Mesendoderm (in vitro differentiated cells): ENCODE measurements at regions not wholly inside any gene's neighbourhood (a gene's known extent, or its start where the extent isn't known, plus 50 kb on each side); places are given as distances from the start of the nearest gene placed in this dataset.

Experiments
- DNase-seq: peaks from one replicate; pipeline ENCODE4 v3.0.0; 2013
- H2AK5ac ChIP-seq: 2 replicates; pipeline ENCODE4 v1.6.1; 2013; ENCODE audit warnings: low read length, inconsistent platforms
- H2BK120ac ChIP-seq: 2 replicates; pipeline ENCODE4 v1.6.1; 2013; ENCODE audit warnings: low read depth, mild to moderate bottlenecking, low read length, moderate library complexity, mixed read lengths
- H2BK15ac ChIP-seq: replicated peaks from 2 replicates; pipeline ENCODE4 v1.6.1; 2013; ENCODE audit warnings: low read depth, mild to moderate bottlenecking, moderate library complexity
- H2BK5ac ChIP-seq: 2 replicates; pipeline ENCODE4 v1.6.1; 2013; ENCODE audit warnings: low read length, inconsistent platforms
- H3K18ac ChIP-seq: 2 replicates; pipeline ENCODE4 v1.6.1; 2013; ENCODE audit warnings: mild to moderate bottlenecking, low read length, mixed read lengths
- H3K23ac ChIP-seq: one replicate; pipeline ENCODE4 v1.6.1; 2013; ENCODE audit warnings: low read length
- H3K27ac ChIP-seq: 2 replicates; pipeline ENCODE4 v1.5.1; 2013; ENCODE audit warnings: low read depth, mild to moderate bottlenecking, inconsistent platforms, low read length, moderate library complexity
- H3K27me3 ChIP-seq: 2 replicates; pipeline ENCODE4 v1.6.1; 2013; ENCODE audit warnings: low read length, control low read depth, mild to moderate bottlenecking, inconsistent platforms; ENCODE audit not compliant: insufficient read depth, poor library complexity
- H3K36me3 ChIP-seq: 2 replicates; pipeline ENCODE4 v1.6.1; 2013; ENCODE audit warnings: low read length, inconsistent platforms; ENCODE audit not compliant: control insufficient read depth, insufficient read depth
- H3K4ac ChIP-seq: one replicate; pipeline ENCODE4 v1.6.1; 2013; ENCODE audit warnings: low read depth, mild to moderate bottlenecking, low read length, moderate library complexity
- H3K4me1 ChIP-seq: 2 replicates; pipeline ENCODE4 v1.6.1; 2013; ENCODE audit warnings: low read depth, low read length, inconsistent platforms; ENCODE audit not compliant: control insufficient read depth
- H3K4me2 ChIP-seq: 2 replicates; pipeline ENCODE4 v1.6.1; 2013; ENCODE audit warnings: low read length
- H3K4me3 ChIP-seq: 2 replicates; pipeline ENCODE4 v1.5.1; 2013; ENCODE audit warnings: mild to moderate bottlenecking, low read length
- H3K56ac ChIP-seq: one replicate; pipeline ENCODE4 v1.6.1; 2013; ENCODE audit warnings: low read length
- H3K79me1 ChIP-seq: 2 replicates; pipeline ENCODE4 v1.6.1; 2013; ENCODE audit warnings: low read length, inconsistent platforms
- H3K79me2 ChIP-seq: 2 replicates; pipeline ENCODE4 v1.6.1; 2013; ENCODE audit warnings: mild to moderate bottlenecking, low read length; ENCODE audit not compliant: control insufficient read depth, insufficient read depth
- H3K9ac ChIP-seq: 2 replicates; pipeline ENCODE4 v1.6.1; 2013; ENCODE audit warnings: low read length, inconsistent platforms
- H4K5ac ChIP-seq: one replicate; pipeline ENCODE4 v1.6.1; 2013; ENCODE audit warnings: low read length
- H4K8ac ChIP-seq: one replicate; pipeline ENCODE4 v1.6.1; 2013; ENCODE audit warnings: low read depth, mild to moderate bottlenecking, control low read depth, low read length, moderate library complexity
- whole genome bisulfite sequencing: extraction: QIAGEN DNeasy Blood & Tissue Kit; methylation state at CpG from one replicate; pipeline ENCODE4 v1.1.7; 2013; ENCODE audit warnings: low lambda C conversion rate, missing lambda C conversion rate; ENCODE audit not compliant: insufficient coverage; ENCODE audit errors: extremely low coverage; 5-methylcytosine and 5-hydroxymethylcytosine counted together

DNA sequence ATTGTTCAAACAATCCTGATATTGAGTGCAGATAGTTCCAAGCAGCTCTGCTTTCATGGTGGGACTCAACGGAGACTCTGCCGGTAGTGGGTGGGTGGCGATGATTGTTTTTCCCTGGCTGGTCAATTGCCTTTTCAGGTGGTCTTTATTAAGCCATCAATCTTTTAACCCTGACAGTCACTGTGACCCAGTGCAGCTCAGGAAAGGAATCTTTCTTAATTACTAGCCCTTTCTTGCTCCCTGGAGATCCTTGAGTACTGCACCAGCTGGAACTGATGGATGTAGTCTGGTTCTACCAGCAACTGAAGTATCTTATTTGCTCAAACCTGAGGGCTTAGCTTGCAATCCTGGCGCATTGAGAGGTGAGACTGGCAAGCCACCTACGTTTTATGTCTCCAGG lies 196.4 kb downstream of the PLPP3 start:
- H3K27ac ChIP-seq: no peak overlapping the region
- no peak overlapping the region for H3K4me2 ChIP-seq
- H3K79me2 ChIP-seq: no peaks in the 10 kb centered on the region
- H3K79me1 ChIP-seq: no peaks in the 10 kb centered on the region
- H2BK120ac ChIP-seq: no peak overlapping the region
- H3K4ac ChIP-seq: no peak overlapping the region
- no CpG with 5 or more reads among the region's 5 CpGs for WGBS
- no peak overlapping the region for H3K56ac ChIP-seq
- H4K5ac ChIP-seq: no peak overlapping the region
- no peak overlapping the region for H4K8ac ChIP-seq
- no peak overlapping the region for H3K18ac ChIP-seq
- no peaks in the 10 kb centered on the region for H3K4me1 ChIP-seq
- no peak overlapping the region for H3K23ac ChIP-seq
- peaks cover 2% of the 10 kb centered on the region for H3K27me3 ChIP-seq
- H3K4me3 ChIP-seq: no peak overlapping the region
- H2BK5ac ChIP-seq: no peak overlapping the region
- DNase-seq: no peak
- no peak overlapping the region for H3K9ac ChIP-seq
- no peaks in the 10 kb centered on the region for H3K36me3 ChIP-seq
- no peak overlapping the region for H2BK15ac ChIP-seq
- H2AK5ac ChIP-seq: no peak overlapping the region

DNA sequence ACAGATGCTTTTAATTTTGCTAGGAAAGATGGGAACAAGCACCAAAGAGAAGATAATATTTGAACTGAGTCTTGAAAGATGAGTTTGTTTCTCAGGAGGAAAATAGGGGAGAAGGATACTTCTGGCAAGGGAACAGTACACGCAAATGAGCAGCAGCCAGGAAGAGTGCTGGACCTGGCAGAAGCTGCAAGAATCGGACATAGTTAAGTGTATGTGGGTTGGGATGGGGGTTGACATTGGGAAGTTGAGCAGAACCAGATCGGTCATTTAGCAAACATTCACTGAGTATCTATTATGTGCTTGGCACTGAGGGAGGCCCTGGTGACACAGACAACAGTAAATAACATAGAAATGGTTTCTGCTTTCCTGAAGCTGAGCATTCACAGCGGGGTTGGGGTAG lies 198.8 kb downstream of the PLPP3 start:
- Histone ChIP-seq H3K9ac (no peak overlapping the region), H3K4me2 (no peak overlapping the region), H3K36me3 (no peaks in the 10 kb centered on the region), H3K27me3 (no peaks in the 10 kb centered on the region), H3K18ac (no peak overlapping the region), H3K79me1 (no peaks in the 10 kb centered on the region), H4K5ac (no peak overlapping the region), H4K8ac (no peak overlapping the region), H3K4me3 (no peak overlapping the region), H3K23ac (no peak overlapping the region), H2BK15ac (no peak overlapping the region), H3K4ac (no peak overlapping the region), H2BK120ac (no peak overlapping the region), H2AK5ac (no peak overlapping the region), H3K79me2 (no peaks in the 10 kb centered on the region), H2BK5ac (no peak overlapping the region), H3K56ac (no peak overlapping the region), H3K27ac (no peak overlapping the region), H3K4me1 (no peaks in the 10 kb centered on the region)
- no CpG with 5 or more reads among the region's 4 CpGs for WGBS
- DNase-seq: no peak

DNA sequence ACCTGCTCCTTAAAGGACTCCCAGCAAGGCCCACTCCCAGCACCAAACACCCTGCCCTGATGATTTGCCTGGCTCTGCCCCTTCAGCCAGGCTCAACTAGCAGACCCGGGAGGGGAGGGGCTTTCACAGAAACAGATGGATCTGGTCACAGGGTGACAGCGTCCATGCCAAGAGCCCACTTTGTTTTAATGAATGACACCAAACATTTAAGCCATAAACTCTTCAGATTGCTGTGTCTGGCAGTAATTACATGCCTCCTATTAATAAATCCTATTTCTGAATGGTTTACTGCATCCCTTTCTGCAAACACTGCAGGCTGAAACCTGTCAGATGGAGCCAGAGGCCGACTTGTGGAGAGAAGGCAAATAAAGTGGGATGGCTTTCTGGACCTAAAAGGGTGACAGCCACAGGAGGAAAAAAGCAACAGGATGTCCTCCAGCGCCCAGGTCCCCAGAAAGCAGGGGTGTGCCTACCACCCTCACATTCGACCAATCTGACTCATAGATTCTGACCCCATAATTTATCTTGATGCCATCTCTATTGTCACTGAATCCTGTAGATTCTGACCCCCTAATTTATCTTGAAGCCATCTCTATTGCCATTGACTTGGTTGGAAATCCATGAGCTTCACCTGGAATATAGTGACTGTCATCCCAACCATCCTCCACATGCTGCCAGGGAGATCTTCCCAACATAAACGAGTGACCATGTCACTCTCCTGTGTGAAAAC lies 200.9 kb downstream of the PLPP3 start:
- no CpG with 5 or more reads among the region's 6 CpGs for WGBS
- Histone ChIP-seq H3K36me3 (no peaks in the 10 kb centered on the region), H3K79me1 (no peaks in the 10 kb centered on the region), H3K4me3 (no peak overlapping the region), H4K5ac (no peak overlapping the region), H3K4ac (no peak overlapping the region), H3K4me2 (no peak overlapping the region), H3K27me3 (no peaks in the 10 kb centered on the region), H3K79me2 (no peaks in the 10 kb centered on the region), H2BK120ac (no peak overlapping the region), H3K56ac (no peak overlapping the region), H3K9ac (no peak overlapping the region), H3K27ac (no peak overlapping the region), H2BK15ac (no peak overlapping the region), H3K4me1 (no peaks in the 10 kb centered on the region), H3K18ac (no peak overlapping the region), H2BK5ac (no peak overlapping the region), H3K23ac (no peak overlapping the region), H4K8ac (no peak overlapping the region), H2AK5ac (no peak overlapping the region)
- no peak for DNase-seq

DNA sequence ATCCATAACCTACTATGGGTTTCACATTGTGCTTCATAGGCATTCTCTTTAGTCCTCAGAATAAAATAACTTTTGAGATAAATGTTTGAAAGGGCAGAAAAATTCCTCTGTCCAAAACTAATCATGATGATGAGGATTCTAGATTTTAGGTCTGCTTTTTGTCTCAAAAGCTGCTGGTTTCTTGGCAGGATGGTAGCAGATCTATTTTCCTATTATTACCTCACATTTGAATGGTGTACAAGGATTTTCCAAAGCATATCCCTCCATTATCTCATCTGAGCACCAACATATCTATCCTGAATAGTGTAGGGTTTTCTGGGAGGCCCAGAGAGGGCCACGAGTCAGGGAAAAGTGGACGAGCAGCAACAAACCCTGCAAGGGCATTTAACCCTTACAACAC lies 201.9 kb downstream of the PLPP3 start:
- DNase-seq: no peak
- no peak overlapping the region for H3K18ac ChIP-seq
- no peak overlapping the region for H2BK15ac ChIP-seq
- no peak overlapping the region for H4K5ac ChIP-seq
- H3K27me3 ChIP-seq: no peaks in the 10 kb centered on the region
- H3K56ac ChIP-seq: no peak overlapping the region
- no peak overlapping the region for H4K8ac ChIP-seq
- no peak overlapping the region for H3K27ac ChIP-seq
- H3K79me1 ChIP-seq: no peaks in the 10 kb centered on the region
- H3K36me3 ChIP-seq: no peaks in the 10 kb centered on the region
- WGBS: no CpG with 5 or more reads among the region's 2 CpGs
- H2AK5ac ChIP-seq: no peak overlapping the region
- no peak overlapping the region for H2BK5ac ChIP-seq
- no peak overlapping the region for H3K4ac ChIP-seq
- no peak overlapping the region for H2BK120ac ChIP-seq
- no peak overlapping the region for H3K4me2 ChIP-seq
- H3K4me3 ChIP-seq: no peak overlapping the region
- H3K79me2 ChIP-seq: no peaks in the 10 kb centered on the region
- no peak overlapping the region for H3K9ac ChIP-seq
- H3K23ac ChIP-seq: no peak overlapping the region
- H3K4me1 ChIP-seq: no peaks in the 10 kb centered on the region

DNA sequence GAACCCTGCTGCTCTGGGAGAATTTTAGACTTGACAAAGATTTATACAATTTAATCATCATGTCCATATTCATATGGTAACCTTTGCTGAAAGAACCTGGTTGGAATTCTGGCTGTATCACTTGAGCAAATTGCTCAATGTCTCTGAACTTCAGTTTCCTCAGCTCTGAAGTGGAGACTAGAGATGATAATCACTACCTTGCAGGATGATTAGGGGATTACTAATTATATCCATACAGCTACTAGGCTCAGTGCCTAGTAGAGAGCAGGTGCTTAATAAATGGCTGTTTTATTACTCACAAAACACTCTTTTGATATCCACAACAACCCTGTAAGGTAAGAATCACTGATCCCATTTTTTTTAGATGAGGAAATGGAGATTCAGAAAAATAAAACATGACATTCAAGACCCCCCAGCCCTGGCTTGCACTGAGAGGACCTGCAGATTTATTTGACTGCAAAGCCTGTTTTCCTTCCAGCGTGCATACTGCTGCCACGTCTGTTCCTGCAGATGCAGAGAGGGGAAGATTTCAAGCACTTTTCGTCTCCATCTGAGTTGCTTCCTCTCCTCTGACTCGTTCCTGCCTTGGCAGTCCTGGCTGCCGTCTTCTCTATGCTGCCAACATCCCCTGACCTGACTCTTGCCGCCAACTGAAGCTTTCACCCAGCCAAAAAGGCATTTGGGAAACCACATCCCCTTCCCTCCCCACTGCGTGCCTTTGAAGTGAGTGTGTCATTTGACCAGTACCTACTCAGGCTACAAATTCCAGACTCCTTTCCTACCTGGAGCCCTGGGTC lies 203.0 kb downstream of the PLPP3 start:
- Histone ChIP-seq H3K56ac (no peak overlapping the region), H3K4me1 (no peaks in the 10 kb centered on the region), H3K4me3 (no peak overlapping the region), H3K9ac (no peak overlapping the region), H3K36me3 (no peaks in the 10 kb centered on the region), H3K79me2 (no peaks in the 10 kb centered on the region), H2AK5ac (no peak overlapping the region), H2BK5ac (no peak overlapping the region), H2BK15ac (peak overlapping the region; percentile 20), H4K8ac (no peak overlapping the region), H3K27ac (no peak overlapping the region), H3K18ac (no peak overlapping the region), H4K5ac (no peak overlapping the region), H3K27me3 (no peaks in the 10 kb centered on the region), H3K4me2 (no peak overlapping the region), H3K79me1 (no peaks in the 10 kb centered on the region), H2BK120ac (no peak overlapping the region), H3K4ac (no peak overlapping the region), H3K23ac (no peak overlapping the region)
- peak; percentile 88 for DNase-seq
- no CpG with 5 or more reads among the region's 7 CpGs for WGBS
